Neural crest cell (in vitro differentiated cells): ENCODE measurements at regions not wholly inside any gene's neighbourhood (a gene's known extent, or its start where the extent isn't known, plus 50 kb on each side); places are given as distances from the start of the nearest gene placed in this dataset.
"Not testable (repeated sequence)": the region's sequence is repeated elsewhere in the genome, so short reads cannot be mapped to it uniquely, and the experiment has no call there.

Source experiments
- DNase-seq: peaks from one replicate; pipeline ENCODE4 v3.0.0; 2021; ENCODE audit warnings: low read depth, mixed read lengths, low spot score
- H3K27ac Mint-ChIP-seq: one replicate; pipeline ENCODE4 v1.8.0; 2021; ENCODE audit warnings: mild to moderate bottlenecking, mixed read lengths; ENCODE audit not compliant: unreplicated experiment
- H3K27me3 Mint-ChIP-seq: 2 replicates; pipeline ENCODE4 v1.8.0; 2021; ENCODE audit warnings: low read depth, mild to moderate bottlenecking, mixed read lengths
- H3K36me3 Mint-ChIP-seq: 2 replicates; pipeline ENCODE4 v1.8.0; 2021; ENCODE audit warnings: low read depth, mild to moderate bottlenecking, mixed read lengths
- H3K4me1 Mint-ChIP-seq: 2 replicates; pipeline ENCODE4 v1.8.0; 2021; ENCODE audit warnings: mixed read lengths
- H3K4me3 Mint-ChIP-seq: one replicate; pipeline ENCODE4 v1.8.0; 2021; ENCODE audit warnings: mild to moderate bottlenecking, mixed read lengths
- H3K9me3 Mint-ChIP-seq: 2 replicates; pipeline ENCODE4 v1.8.0; 2021; ENCODE audit warnings: mixed read lengths
- CTCF ChIP-seq: fragments of 200-600 bp; sonication (generic); conservative IDR thresholded peaks from 2 replicates; pipeline ENCODE4 v1.5.0; 2021; ENCODE audit warnings: antibody characterized with exemption, mild to moderate bottlenecking

DNA sequence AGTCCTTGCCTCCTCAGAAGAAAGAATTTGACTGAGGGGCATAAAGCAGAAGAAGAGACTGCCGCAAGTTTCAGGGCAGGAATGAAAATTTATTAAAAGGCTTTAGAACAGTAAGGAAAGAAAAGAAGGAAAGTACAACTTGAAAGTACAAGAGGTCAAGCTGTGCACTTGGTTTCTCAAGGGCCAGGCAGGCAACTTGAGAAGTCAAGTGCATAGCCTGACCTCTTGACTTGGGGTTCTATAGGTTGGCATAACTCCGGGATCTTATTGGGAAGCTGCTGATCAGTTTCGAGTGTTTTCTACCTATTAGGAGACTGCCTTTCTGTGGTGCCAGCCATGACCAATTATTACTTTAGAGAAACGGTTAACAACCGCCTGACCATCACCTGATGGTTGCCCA, 237.0 kb upstream of the RGS17 start:
- Mint-ChIP-seq H3K4me3 (no peak overlapping the region), H3K9me3 (peaks cover under 1% of the 10 kb centered on the region), H3K27ac (no peak overlapping the region), H3K4me1 (no peaks in the 10 kb centered on the region), H3K27me3 (peaks cover 2% of the 10 kb centered on the region), H3K36me3 (no peaks in the 10 kb centered on the region)
- no peak for TF ChIP-seq CTCF
- no peak for DNase-seq

DNA sequence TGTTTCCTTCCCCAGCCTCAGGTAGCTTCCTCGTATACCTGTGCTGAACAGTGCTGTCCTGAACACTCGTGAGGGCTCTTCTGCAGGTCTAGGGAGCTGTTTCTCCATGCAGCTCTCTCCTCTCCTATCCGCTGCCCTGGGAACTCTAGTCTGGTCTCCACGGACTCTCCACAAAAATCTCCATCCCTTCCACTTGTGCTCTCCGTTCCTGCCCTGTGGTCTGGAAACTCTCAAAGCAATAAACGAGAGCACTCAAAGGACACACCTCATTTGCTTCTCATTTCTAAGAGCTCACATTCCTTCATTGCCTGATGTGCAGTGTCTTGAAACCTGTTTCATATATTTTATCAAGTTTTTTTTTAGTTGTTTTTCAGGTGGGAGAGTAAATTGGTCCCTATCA, 235.9 kb upstream of the RGS17 start:
- H3K36me3 Mint-ChIP-seq = no peaks in the 10 kb centered on the region
- peaks cover 4% of the 10 kb centered on the region for H3K9me3 Mint-ChIP-seq
- no peak overlapping the region for H3K4me3 Mint-ChIP-seq
- H3K27me3 Mint-ChIP-seq = peaks cover 2% of the 10 kb centered on the region
- TF ChIP-seq CTCF = no peak
- DNase-seq = no peak
- H3K4me1 Mint-ChIP-seq = no peaks in the 10 kb centered on the region
- no peak overlapping the region for H3K27ac Mint-ChIP-seq

DNA sequence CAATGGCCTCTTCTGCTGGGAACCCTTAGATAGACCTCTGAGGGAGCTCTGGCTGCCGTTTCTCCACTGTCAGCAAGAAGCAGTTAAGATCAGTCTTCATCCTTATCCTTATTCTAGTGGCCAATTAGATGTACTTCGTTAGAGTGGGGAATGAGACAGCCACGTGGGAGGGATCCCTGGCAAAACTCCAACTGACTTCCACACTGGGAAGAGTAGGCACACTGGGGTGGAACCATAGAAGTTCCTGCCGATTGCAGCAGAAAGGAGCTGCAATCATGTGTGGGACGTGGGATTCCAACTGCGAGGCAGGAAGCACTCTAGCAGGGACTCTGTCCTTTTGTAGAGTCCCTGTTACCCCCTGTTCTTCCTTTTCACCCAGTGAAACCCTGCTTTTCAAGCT, 226.3 kb upstream of the RGS17 start:
- Mint-ChIP-seq H3K9me3 (peaks cover 2% of the 10 kb centered on the region), H3K4me3 (no peak overlapping the region), H3K36me3 (no peaks in the 10 kb centered on the region), H3K27ac (no peak overlapping the region), H3K4me1 (no peaks in the 10 kb centered on the region), H3K27me3 (no peaks in the 10 kb centered on the region)
- DNase-seq = no peak
- no peak for TF ChIP-seq CTCF

DNA sequence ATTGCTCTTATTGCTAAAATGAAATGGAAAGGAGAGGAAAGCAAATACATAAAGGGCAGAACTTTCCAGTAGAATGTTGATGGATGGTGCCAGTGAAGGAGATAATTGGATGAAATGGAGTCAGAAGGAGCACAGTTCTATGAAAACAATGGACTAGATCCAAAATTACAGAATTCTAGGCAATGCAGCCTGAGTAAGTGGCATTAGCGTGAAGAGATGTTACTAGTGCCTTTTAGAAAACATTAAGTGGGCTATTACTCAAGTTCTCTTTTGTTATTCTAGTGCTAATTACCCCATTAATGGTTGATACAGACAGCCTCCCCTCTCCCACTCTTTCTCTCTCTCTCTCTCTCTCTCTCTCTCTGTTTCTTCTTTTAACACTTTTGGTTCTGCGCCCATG, 209.5 kb upstream of the RGS17 start:
- Mint-ChIP-seq H3K4me3 (no peak overlapping the region), H3K36me3 (no peaks in the 10 kb centered on the region), H3K9me3 (peaks cover 3% of the 10 kb centered on the region), H3K27me3 (no peaks in the 10 kb centered on the region), H3K4me1 (no peaks in the 10 kb centered on the region), H3K27ac (no peak overlapping the region)
- no peak for TF ChIP-seq CTCF
- no peak for DNase-seq

DNA sequence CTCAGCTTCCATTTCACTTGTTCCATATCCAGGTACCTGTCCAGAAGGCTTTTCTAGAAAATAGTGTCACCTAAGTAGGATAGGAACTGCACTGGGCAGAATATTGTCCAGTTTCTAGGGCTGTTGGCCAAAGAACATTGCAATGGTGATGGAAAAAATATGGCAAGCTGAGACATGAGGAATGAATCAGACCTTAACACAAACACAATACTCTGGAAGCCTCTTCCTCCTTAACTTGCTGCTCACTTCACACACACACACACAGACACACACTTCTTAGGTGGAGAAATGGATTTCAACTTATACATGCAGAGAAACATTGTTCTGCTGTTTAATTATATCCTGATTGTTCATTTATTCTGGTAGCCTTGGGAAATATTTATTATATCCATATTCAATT, 203.0 kb upstream of the RGS17 start:
- Mint-ChIP-seq H3K27ac (no peak overlapping the region), H3K27me3 (peaks cover 9% of the 10 kb centered on the region), H3K4me1 (no peaks in the 10 kb centered on the region), H3K36me3 (no peaks in the 10 kb centered on the region), H3K9me3 (peaks cover 3% of the 10 kb centered on the region), H3K4me3 (no peak overlapping the region)
- no peak for TF ChIP-seq CTCF
- no peak for DNase-seq

- H3K9me3 Mint-ChIP-seq, H3K27me3 Mint-ChIP-seq, H3K36me3 Mint-ChIP-seq, DNase-seq, H3K4me3 Mint-ChIP-seq, H3K4me1 Mint-ChIP-seq, H3K27ac Mint-ChIP-seq: not testable (repeated sequence)
Measured at GRCh38 chr6:153331221-153331620, 200.1 kb upstream of the RGS17 start.
